Activated CD4-positive, alpha-beta T cell treated with anti-CD3 and anti-CD28 coated beads for 4 hours (primary cell): ENCODE measurements at regions not wholly inside any gene's neighbourhood (a gene's known extent, or its start where the extent isn't known, plus 50 kb on each side); places are given as distances from the start of the nearest gene placed in this dataset.

Experiments
- DNase-seq, 2 donors: peaks; one replicate each; pipeline ENCODE4 v3.0.0-alpha.2; 2020

- DNase-seq: no peak
Observed at GRCh38 chr2:207290833-207291624, 125.3 kb upstream of the KLF7 start.

DNA sequence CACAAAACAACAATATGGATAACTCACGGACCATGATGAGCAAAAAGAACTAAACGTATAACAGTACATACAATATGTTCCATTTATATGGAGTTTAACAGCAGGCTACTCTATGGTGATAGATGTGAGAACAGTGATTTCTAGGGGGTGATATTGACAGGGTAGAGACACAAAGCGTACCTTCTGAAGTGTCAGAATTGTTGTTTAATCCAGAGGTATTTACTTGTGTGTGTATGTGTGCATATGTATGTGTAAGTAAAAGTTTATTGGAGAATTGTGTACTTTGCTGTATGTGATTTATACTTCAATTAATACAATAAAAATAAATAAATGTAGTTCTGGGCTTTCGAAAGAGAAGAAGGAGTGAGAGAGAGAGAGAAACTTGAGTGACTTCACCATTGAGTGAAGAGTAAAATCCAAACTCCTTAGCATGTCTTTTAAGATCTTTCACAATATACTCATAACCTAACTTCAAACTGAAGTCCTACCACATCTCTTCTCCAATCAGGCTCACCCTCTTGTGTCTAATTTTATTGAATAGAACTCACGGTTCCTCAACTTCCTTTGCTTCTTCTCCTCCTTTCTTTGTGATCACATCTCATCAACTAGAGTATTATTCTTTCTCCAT, 126.0 kb upstream of the KLF7 start:
- DNase-seq: no peak

- no peak for DNase-seq
Observed at GRCh38 chr2:207296265-207296948, 130.7 kb upstream of the KLF7 start.

- no peak for DNase-seq
Observed at GRCh38 chr2:207300817-207301216, 135.1 kb upstream of the KLF7 start.

- DNase-seq: no peak
Observed at GRCh38 chr2:207304761-207305160, 139.0 kb upstream of the KLF7 start.

GRCh38 chr2:207308519-207309224, 142.9 kb upstream of the KLF7 start:
- no peak for DNase-seq

- no peak for DNase-seq
Observed at GRCh38 chr2:207311316-207312005, 145.7 kb upstream of the KLF7 start.

DNA sequence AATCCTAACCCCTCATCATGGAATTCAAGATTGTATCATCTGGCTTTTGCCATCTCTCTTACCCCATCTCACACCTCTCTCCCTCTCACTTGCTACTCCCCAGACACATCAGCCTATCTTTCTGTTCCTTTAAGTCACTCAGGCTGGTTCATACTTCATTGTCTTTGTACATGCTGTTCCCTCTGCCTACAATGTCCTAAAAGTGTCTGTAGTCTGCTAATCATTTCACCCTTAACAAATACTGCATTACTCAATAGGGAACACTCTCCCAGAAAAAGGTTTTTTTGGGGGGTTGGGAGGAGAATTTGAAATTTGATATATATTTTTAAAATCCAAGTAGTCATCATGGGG, 146.2 kb upstream of the KLF7 start:
- DNase-seq: no peak

DNA sequence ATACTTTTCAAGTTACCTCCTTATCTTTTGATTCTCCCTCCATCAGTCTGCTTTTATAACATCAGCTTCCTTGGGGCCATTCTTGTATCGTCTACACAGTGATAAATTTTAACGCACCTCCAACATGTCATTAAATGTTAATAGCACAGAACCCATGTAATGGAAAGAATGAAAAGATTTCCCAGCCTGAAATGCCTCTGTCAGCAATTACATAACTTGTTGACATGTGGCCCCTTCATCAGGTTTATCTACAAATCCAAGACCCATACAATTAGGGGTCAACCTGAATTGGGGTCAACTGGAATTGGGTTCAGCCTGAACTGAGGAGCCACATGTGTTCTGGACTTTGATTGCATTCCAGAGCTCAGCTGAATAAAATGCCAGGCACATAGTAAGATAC, 148.2 kb upstream of the KLF7 start:
- DNase-seq: no peak

DNA sequence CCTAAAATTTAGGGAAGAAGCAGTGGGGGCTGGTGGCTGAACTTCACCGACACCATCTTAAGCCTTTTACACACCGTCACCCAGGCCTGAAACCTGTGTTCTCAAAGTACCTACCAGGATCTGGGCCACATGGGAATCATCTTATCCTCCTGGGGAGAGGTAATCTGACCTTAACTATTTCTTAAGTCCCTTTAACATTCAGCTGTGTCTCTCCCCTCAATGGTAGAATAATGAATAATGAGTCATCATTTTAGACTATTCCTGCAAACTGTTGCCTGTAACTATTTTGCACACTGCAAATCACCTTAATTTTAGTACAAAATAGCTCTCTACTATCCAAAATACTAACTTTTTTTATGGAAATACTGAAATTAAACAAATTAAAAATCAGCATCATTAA, 149.4 kb upstream of the KLF7 start:
- DNase-seq: no peak

DNA sequence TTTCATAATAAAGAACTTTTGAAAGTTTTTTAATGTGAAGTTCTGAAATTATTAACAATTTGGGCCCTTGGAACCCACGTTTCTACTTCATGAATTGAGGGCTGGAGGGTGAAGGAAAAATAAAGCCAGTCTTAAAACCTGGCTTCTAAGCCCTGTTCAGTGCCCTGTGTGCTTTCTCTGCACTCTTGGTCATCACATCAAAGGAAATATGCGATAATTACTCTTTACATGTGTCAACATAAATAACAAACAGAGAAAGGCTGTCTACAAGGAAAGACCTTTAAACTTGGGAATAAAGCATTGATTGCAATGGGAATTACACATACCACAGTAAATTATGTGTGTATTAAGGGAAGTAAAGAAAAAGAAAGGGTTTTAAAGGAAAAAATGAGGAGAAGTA, 150.7 kb upstream of the KLF7 start:
- no peak for DNase-seq

DNA sequence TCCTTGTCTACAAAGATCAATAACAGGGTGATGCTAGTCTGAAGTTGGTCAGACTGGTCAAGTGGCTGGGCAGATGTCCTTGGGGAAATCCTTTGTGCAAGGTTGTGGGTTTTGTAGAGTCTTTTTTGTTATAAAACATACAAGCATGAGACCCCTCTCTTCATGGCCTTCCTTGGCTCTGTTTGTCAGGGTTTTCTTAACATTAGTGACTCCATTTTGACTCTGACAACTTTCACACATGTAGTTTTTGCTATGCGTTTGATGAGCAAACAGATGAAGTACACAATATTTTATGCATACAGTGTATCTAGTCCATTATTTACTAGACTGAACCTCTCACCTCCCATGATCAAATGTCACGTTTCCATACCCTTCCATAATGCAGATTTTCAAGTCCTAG, 151.2 kb upstream of the KLF7 start:
- no peak for DNase-seq

GRCh38 chr2:207317378-207317984, 151.7 kb upstream of the KLF7 start:
- no peak for DNase-seq

- no peak for DNase-seq
Observed at GRCh38 chr2:207318181-207318628, 152.5 kb upstream of the KLF7 start.

DNA sequence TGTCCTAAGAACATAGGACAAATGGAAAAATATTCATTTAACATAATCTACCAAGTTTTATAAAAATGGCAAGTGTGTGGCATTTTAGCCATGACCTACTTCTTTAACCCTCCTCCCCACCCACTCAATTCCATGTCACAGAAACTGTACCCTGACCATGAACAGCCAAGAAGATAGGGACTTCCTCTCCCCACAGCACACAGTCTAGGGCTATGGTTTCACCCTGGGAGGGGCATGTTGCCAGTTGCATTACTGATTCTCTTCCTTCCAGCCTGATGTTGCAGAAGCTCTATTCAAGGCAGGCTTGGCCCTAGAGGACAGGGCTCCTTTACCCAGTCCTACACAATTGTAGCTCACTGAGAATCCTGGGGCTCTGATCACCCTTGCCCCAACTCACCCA, 153.6 kb upstream of the KLF7 start:
- no peak for DNase-seq

DNA sequence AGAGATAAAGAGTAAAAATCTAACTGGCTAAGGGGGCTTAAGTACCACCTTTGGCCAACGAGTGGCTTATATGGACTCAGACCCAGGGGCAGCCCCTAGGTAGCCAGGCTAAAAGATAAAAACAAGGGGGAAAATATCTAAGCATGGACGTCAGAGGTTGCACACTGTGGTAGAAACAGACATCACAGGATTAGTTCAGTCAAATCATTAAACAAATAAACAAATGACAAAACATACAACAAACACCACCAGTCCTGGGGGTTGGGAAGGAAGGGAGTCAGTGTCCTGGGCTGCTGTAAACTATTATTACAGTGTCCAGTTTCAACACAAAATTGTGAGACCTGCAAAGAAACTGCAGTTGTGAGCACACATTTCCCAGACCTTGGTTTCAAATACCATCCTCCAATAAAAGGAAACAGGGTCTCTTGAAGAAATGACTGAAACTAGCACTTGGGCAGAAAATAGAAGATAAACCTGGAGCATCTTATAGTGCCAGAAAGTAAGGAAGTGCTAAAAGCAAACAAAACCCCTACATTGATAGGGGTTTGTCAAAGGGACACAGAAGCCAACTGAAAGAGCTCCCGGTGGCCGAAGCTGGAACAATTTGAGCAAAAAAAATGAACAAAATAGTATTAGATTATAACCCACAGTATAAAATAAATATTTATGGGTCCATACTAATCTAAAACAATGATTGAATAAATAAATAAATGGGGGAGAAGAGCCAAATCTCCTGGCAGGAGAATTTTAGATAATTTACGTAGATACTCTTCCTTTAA, 154.8 kb upstream of the KLF7 start:
- DNase-seq: no peak

DNA sequence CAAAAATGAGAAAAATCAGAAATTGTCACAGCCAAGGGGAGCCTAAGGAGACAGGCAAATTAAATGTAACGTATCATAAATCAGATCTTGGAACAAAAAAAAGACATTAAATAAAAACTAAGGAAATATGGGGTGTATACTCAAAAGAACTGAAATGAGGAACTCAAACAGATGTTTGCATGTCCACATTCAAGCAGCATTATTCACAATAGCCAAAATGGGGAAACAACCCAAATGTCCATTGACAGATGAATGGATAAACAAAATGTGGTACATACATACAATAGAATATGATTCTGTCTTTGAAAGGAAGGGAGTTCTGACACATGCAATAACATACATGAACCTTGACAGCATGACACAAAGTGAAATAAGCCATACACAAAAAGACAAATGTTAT, 155.8 kb upstream of the KLF7 start:
- no peak for DNase-seq

GRCh38 chr2:207324001-207324400, 158.3 kb upstream of the KLF7 start:
- DNase-seq: no peak

GRCh38 chr2:207327513-207327912, 161.8 kb upstream of the KLF7 start:
- DNase-seq: no peak

DNA sequence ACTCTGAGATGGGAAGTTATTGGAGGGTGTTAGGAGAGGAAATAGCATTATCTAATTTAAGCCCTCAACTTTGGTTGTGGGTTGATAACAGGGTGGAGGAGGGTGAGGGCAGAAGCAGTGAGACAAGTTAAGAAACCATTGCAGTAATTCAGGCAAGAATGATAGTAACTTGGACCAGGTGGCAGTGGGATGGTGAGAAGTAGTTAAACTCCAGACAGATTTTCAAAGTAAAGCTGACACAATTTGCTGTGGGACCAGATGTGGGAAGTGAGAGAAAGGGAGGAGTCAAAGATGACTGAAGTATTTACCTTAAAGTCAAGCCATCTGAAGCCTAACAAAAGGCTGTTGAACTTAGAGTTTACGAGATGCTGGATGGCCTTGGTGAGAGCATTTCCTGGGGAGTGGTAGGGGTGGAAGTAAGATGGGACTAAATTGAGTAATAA, 163.2 kb upstream of the KLF7 start:
- no peak for DNase-seq

DNA sequence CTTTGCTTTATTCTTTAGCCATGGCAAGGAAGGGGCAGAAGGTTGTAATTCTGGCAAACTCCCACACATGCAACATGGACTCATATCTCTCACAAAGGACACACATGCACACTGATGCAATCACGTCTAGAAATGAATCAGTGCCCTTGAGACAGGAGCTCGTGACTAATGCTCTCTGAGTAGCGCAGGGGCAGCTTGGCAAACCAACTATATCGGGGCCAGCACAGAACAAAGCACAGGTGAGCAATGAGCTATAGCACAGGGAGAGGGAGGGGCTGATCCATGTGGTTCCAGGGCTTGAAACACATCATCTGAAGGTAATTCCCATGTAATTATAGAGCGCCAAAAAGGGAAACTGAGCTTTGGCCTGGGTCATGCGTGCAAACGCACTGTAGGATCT, 165.2 kb upstream of the KLF7 start:
- DNase-seq: peak; percentile 15 to 39

DNA sequence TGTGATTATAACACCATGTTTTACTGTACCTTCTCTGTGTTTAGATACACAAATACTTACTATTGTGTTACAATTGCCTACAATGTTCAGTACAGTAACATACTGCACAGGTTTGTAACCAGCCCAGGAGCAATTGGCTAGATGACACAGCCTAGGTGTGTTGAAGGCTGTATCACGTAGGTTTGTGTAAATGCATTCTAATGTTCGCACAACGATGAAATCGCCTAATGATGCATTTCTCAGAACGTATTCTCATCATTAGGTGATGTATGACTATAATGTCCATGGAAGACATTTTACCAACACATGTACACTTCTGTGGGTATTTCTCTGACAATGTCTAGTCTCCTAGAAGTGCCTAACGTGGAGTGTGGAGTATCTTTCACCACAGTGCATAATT, 165.9 kb upstream of the KLF7 start:
- DNase-seq: no peak
